ENCODE measurements at regions not wholly inside any gene's neighbourhood (a gene's known extent, or its start where the extent isn't known, plus 50 kb on each side); places are given as distances from the start of the nearest gene placed in this dataset.

DNA sequence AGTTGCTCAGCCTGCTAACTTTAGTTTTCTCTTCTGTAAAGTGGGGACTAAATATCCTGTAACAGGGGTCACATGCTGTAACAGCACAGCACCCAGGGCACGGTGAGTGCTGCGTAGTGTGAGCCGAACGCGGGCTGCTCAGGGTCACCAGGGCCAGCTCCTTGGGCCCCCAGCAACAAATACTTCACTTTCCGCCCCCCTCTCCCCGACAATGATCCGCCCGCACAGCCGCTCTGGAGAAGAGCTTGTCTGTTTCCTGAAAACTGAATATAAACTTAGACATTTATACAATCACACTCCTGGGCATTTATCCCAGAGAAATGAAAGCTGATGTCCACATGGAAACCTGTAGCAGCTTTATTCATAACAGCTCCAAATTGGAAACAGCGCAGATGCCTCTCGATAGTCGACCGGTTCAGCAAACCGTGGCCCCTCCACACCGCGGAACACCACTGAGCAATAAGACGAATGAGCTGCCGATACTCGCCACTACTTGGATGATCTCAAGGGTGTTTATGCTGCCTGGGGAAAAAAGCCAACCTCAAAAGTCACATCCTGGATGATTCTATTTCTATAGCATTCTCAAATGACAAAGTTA, 267.2 kb downstream of the PARN start:
- DNase-seq (ENCODE audit: low read depth in 2 of 3, low spot score in 1 of 3): no peak

DNA sequence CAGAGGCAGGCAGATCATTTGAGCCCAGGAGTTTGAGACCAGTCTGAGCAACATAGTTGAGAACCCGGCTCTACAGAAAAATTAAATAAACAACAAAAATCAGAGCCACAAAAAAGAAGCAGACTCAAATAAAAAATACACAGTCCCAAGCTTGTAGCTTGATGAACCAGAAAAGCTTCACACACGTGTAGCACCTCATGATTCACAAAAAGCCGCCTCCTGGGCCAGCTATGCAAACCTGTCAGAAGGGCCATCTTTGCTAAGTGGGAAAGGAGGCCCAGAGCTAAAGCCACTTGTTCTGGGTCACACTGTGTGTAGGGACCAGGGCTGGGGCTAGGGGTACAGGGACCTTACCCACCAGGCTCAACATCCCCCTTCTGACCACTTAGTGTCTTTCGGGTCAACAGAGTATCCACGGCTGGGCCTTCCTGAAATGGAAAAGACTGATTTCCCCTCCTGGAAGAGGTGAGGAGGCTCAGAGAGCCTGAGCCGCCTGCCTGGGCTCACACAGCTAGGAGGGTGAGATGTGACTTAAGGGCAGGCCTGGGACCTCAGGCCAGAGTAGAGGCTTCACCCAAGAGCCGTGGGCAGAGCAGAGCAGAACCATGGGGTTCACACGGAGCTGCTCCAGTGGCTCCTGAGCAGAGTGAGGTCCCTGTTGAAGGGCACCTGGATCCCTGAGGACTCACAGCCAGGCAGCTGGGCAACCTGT, 269.6 kb downstream of the PARN start:
- DNase-seq (ENCODE audit: low read depth in 2 of 3, low spot score in 1 of 3): no peak

GRCh38 chr16:14358697-14359305, 271.3 kb downstream of the PARN start:
- DNase-seq (ENCODE audit: low read depth in 2 of 3, low spot score in 1 of 3): no peak

- no peak for DNase-seq (ENCODE audit: low read depth in 2 of 3, low spot score in 1 of 3)
Observed at GRCh38 chr16:14357328-14357727, 272.7 kb downstream of the PARN start.

DNA sequence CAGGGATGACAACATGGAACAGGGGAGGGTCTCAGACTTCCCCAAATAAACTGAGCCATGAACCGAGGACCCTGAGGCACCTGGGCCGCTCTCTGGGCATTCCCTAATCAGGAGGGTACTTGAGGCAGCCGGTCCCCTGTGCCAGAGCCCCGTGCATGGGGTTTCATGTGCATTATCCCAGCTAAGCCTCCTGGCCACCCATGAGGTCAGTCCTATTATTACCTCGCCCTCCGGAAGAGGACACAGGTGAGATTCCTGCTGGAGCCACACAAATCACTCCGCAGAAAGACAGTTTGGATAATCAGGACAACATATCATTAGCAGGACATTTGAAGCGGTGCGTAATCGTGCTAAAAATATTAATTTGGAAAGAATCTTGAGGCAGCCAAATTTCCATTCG, 274.0 kb downstream of the PARN start:
- no peak for DNase-seq (ENCODE audit: low read depth in 2 of 3, low spot score in 1 of 3)

- peak; percentile 18 to 54 (median 30) for DNase-seq (ENCODE audit: low read depth in 2 of 3, low spot score in 1 of 3)
Observed at GRCh38 chr16:14354561-14355351, 275.3 kb downstream of the PARN start.

DNA sequence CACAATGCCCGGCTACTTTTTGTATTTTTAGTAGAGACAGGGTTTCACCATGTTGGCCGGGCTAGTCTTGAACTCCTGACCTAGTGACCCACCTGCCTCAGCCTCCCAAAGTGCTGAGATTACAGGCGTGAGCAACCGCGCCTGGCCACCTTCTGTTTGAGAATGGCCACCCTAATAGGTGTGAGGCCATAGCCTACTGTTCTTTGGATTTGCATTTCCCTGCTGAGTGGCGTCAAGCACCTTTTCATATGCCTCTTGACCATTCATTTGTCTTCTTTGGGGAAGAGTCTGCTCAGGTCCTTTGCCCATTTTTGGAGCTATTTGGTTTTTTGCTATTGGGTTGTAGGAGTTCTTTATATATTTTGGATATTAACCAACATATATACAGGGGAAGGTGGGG, 276.7 kb downstream of the PARN start:
- DNase-seq (ENCODE audit: low read depth in 2 of 3, low spot score in 1 of 3): no peak

GRCh38 chr16:14351647-14352046, 278.4 kb downstream of the PARN start:
- no peak for DNase-seq (ENCODE audit: low read depth in 2 of 3, low spot score in 1 of 3)

GRCh38 chr16:14350626-14351025, 279.4 kb downstream of the PARN start:
- DNase-seq (ENCODE audit: low read depth in 2 of 3, low spot score in 1 of 3): no peak

- DNase-seq (ENCODE audit: low read depth in 2 of 3, low spot score in 1 of 3): no peak
Observed at GRCh38 chr16:14350081-14350480, 279.0 kb downstream of the MRTFB start.

GRCh38 chr16:14347706-14348105, 276.6 kb downstream of the MRTFB start:
- no peak for DNase-seq (ENCODE audit: low read depth in 2 of 3, low spot score in 1 of 3)

DNA sequence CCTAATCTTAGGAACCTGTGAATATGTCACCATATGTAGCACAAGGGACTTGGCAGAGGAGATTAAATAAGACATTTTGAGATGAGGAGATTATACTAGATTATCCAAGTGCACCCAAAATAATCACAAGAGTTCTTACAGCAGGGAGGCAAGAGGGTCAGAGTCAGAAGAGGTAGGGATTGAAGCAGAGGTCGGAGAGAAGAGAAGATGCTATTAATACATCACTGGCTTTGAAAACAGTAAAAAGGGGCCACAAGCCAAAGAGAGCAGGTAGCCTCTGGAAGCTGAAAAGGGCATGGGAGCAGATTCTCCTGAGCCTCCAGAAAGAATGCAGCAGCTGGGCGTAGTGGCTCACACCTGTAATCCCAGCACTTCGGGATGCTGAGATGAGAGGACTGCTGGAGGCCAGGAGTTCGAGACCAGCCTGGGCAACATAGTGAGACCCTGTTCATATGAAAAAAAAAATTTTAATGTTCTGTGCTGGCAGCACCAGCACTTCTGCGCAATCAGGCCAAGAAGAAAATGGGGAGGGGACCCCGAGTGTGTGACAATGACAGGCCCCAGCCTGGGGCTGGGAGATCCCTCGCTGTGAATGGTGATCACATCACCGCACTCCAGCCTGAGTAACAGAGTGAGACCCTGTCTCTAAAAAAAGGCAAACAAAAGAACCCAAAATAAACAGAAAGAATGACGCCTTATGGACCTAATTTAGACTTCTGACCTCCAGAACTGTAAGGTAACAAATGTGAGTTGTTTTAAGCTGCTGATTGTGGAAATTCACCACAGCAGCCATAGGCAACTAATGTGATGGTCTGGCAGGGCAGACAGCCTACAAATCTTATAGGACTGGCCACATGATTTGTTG, 275.4 kb downstream of the MRTFB start:
- DNase-seq (ENCODE audit: low read depth in 2 of 3, low spot score in 1 of 3): no peak

DNA sequence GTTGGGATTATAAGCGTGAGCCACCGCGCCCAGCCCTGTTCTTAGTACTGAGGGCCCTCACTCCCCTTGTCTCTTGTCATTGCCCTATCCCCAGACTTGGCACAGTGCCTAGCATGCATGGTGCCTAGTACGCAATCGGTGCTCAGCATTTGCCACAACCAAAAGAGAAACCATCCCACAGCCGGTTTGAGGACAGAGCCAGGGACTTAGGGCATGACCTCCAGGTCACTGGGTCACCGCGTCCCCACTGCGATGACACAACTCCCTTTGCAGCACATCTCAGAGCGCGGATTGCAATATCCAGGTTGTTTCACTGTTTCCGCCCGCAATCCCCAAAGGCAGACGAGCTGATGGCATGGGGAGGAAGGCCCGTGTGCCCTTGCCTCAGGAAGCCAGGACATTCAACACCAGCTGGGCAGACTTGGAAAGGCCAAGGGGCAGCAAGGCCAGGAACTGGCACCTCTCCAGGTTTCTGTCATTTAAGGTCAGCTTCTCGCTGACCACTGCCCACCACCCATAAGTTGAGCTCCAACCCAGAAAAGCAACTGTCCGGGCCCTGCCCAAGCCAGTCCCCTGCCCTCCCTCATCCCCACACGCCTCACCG, 274.5 kb downstream of the MRTFB start:
- no peak for DNase-seq (ENCODE audit: low read depth in 2 of 3, low spot score in 1 of 3)

GRCh38 chr16:14344945-14345344, 273.8 kb downstream of the MRTFB start:
- DNase-seq (ENCODE audit: low read depth in 2 of 3, low spot score in 1 of 3): no peak

DNA sequence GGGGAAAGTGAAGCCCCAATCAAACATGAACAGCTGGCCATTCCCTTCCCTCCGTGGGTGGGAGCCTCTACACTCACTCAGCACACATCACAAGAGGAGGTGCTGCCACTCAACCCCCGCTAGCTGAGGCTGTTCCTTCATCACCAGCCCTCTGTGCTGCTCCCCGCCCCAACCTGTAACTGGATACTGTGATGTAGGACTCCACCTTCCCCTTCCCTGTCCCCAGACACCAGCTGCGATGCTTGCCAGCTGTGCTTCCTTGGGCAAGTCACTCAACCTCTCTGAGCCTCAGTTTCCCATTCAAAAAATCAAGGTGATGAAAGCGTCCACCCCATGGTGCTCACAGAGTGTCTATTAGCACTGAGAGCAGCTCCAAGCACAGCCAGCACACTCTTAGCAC, 273.2 kb downstream of the MRTFB start:
- no peak for DNase-seq (ENCODE audit: low read depth in 2 of 3, low spot score in 1 of 3)

GRCh38 chr16:14341324-14342225, 270.5 kb downstream of the MRTFB start:
- DNase-seq (ENCODE audit: low read depth in 2 of 3, low spot score in 1 of 3): no peak

DNA sequence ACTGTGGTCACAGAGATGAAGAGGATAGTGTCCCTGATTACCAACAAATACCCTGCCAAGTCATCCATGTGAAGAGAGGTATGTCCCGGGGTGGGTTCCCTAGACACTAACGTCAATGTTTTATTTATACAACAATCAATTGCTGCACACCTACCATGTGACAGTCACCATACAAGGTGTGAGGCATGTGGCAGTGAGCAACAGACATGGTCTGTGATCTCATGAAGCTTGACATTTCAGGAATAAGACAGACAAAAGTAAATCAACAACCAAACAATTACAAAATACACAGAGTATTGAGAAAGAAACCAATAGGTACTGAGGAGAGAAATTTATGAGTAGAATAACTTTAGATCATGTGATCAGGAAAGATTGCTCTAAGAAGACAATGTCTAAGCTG, 268.6 kb downstream of the MRTFB start:
- no peak for DNase-seq (ENCODE audit: low read depth in 2 of 3, low spot score in 1 of 3)

DNA sequence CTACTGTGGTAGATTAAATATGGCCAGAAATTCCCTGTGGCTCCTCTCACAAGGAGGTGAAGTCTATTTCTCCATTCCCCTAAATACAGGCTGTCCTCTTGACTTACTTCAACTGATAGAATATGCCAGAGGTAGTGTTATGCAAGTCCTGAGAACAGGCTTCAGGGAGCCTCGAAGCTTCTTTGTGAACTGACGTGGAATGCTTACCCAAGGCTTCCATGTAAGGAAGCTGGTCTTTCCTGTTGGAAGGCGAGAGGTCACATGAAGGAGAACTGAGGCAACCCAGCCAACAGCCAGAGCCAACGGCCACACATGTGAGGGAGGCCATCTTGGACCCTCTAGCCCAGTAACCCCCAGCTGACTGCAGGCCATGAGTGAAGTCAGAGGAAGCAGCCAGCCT, 267.9 kb downstream of the MRTFB start:
- no peak for DNase-seq (ENCODE audit: low read depth in 2 of 3, low spot score in 1 of 3)

- no peak for DNase-seq (ENCODE audit: low read depth in 2 of 3, low spot score in 1 of 3)
Observed at GRCh38 chr16:14338236-14338635, 267.1 kb downstream of the MRTFB start.

All from stimulated activated CD4-positive, alpha-beta T cell treated with anti-CD3 and anti-CD28 coated beads, Interleukin-12 subunit alpha, Interleukin-12 subunit beta, amount 100 ng/mL, for 48 hours (primary cell).